ENCODE measurements at regions not wholly inside any gene's neighbourhood (a gene's known extent, or its start where the extent isn't known, plus 50 kb on each side); places are given as distances from the start of the nearest gene placed in this dataset.

DNA sequence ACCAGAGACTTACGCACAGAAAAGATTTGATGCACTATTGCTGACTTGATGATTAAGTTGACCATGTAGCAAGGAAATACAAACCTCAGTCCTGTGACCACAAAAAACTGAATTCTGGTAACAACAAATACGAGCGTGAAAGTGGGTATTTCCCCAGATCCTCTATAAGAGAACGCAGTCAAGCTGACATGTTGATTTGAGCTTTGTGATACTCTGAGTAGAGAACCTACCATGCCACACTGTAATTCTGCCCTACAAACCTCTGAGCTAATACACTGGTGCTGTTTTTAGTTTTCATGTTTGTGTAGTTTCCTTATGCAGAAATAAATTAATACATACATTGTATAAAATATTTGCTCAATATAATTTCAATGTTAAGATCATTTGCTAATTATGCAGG, 565.6 kb upstream of the EPHA5 start:
- TF ChIP-seq POLR2AphosphoS5 (IDR thresholded peaks at IDR 0.05; ENCODE audit: low read depth, low read length) (no peak), POLR2A (IDR thresholded peaks at IDR 0.05; ENCODE audit: low read depth, low read length) (no peak)
